Immature natural killer cell (primary cell): ENCODE measurements at regions not wholly inside any gene's neighbourhood (a gene's known extent, or its start where the extent isn't known, plus 50 kb on each side); places are given as distances from the start of the nearest gene placed in this dataset.
"Not testable (repeated sequence)": the region's sequence is repeated elsewhere in the genome, so short reads cannot be mapped to it uniquely, and the experiment has no call there.

ENCODE experiments used
- DNase-seq, 3 donors: peaks; one replicate each; pipeline ENCODE4 v3.0.0; 2022; ENCODE audit warnings: mixed read lengths in 1 of 3
- H3K27ac Mint-ChIP-seq, 6 donors: one replicate each; pipeline ENCODE4 v1.8.0; 2020; ENCODE audit warnings: mixed read lengths in 6 of 6, mild to moderate bottlenecking in 5 of 6, inconsistent platforms in 4 of 6, moderate library complexity in 3 of 6
- H3K27me3 Mint-ChIP-seq, 3 donors: one replicate each; pipeline ENCODE4 v1.8.0; 2020 to 2021; ENCODE audit warnings: low read depth in 3 of 3, mild to moderate bottlenecking in 3 of 3, mixed read lengths in 3 of 3, moderate library complexity in 3 of 3, inconsistent platforms in 1 of 3
- H3K36me3 Mint-ChIP-seq, 3 donors: one replicate each; pipeline ENCODE4 v1.8.0; 2020; ENCODE audit warnings: mixed read lengths in 3 of 3, inconsistent platforms in 2 of 3, mild to moderate bottlenecking in 2 of 3
- H3K4me1 Mint-ChIP-seq, 2 donors: one replicate each; pipeline ENCODE4 v1.8.0; 2020; ENCODE audit warnings: inconsistent platforms in 2 of 2, mild to moderate bottlenecking in 2 of 2, mixed read lengths in 2 of 2, moderate library complexity in 1 of 2
- H3K4me3 Mint-ChIP-seq, 5 donors: one replicate each; pipeline ENCODE4 v1.8.0; 2020; ENCODE audit warnings: mild to moderate bottlenecking in 5 of 5, mixed read lengths in 5 of 5, inconsistent platforms in 3 of 5, moderate library complexity in 3 of 5
- H3K9me3 Mint-ChIP-seq, 6 donors: one replicate each; pipeline ENCODE4 v1.8.0; 2020; ENCODE audit warnings: mild to moderate bottlenecking in 6 of 6, mixed read lengths in 6 of 6, inconsistent platforms in 4 of 6, moderate library complexity in 3 of 6

DNA sequence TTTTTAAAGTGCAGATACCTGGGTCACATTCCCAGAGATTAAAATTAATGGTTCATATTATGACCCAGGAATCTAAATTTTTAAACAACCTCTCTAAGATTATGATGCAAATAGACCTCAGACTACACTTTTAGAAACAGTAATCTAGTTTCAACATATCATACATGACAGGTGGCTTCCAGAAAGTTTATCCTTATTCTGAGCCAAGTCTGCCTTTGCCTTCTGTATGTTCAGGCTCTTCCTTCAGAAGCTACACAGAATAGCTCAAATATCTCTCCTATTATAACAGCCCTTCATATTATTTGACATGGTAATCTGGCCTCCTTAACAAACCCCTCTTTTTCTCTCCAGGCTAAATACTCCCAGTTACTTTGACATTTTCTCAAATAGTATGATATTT, 101.9 kb downstream of the FZD1 start:
- no peaks in the 10 kb centered on the region for H3K4me1 Mint-ChIP-seq
- H3K4me3 Mint-ChIP-seq = no peak overlapping the region
- peaks cover 0 to 3% (median 0%) of the 10 kb centered on the region in 3 donors for H3K27me3 Mint-ChIP-seq
- no peak overlapping the region for H3K27ac Mint-ChIP-seq
- H3K9me3 Mint-ChIP-seq = peaks cover 2 to 20% (median 7%) of the 10 kb centered on the region in 6 donors
- no peak for DNase-seq
- no peaks in the 10 kb centered on the region for H3K36me3 Mint-ChIP-seq

DNA sequence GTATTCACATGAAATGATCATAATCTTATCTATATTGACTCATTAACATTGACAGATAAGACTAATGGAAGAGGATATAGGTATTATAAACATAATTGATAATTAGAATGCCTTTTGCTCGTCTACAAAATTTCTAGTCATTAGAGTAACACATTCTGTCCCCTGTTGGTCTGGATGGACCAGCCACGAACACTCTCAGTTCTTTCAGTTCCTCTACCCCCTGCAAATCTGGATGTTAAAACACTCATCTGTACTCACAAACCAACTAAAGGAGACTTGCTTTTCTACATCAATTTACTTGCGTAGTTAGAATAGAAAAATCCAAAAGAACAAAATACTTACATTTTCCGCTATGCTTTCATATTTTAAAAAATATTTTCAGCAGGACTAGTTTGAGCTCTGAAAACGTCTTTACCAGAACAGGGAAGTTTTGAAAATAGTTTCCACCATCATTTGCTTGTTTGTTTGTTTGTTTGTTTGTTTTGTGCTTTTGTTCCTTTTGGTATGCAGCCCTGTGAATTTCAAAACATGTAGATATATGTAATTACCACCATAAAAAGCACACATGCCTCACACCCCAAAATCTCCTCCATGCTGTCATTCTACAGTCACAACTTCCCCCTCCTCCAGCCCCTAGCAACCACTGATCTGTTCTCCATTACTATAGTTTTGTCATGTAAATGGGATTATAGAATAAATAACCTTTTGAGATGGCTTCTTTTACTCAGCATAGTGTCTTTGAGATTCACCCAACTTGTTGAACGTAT, 103.8 kb downstream of the FZD1 start:
- no peak for DNase-seq
- Mint-ChIP-seq H3K4me3 (no peak overlapping the region), H3K27me3 (peaks cover 0 to 2% (median 0%) of the 10 kb centered on the region in 3 donors), H3K27ac (no peak overlapping the region), H3K36me3 (no peaks in the 10 kb centered on the region), H3K9me3 (peaks cover 5 to 27% (median 6%) of the 10 kb centered on the region in 6 donors), H3K4me1 (no peaks in the 10 kb centered on the region)

DNA sequence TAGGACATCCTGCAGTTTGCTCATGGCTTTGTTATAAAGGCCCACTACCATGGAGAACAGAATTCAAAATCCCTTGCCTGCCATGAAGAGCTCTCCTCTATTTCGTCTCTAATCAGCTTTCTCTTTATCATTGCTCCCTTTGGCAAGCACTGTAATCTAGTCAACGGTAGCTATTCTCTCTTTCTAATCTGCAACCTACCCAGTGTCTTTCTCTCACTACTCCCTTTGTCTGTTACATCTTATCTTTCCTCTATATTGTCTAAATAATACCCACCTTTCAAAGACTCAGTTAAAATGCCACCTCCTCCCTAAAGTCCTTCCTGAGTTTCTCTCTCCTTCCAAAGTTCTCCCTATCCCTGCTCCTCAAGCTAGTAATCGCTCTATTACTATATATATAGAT, 108.1 kb downstream of the FZD1 start:
- peaks cover 0 to 3% (median 0%) of the 10 kb centered on the region in 3 donors for H3K27me3 Mint-ChIP-seq
- DNase-seq = no peak
- H3K9me3 Mint-ChIP-seq = peaks cover 4 to 27% (median 9%) of the 10 kb centered on the region in 6 donors
- no peaks in the 10 kb centered on the region for H3K36me3 Mint-ChIP-seq
- H3K4me3 Mint-ChIP-seq = no peak overlapping the region
- H3K4me1 Mint-ChIP-seq = no peaks in the 10 kb centered on the region
- H3K27ac Mint-ChIP-seq = no peak overlapping the region

DNA sequence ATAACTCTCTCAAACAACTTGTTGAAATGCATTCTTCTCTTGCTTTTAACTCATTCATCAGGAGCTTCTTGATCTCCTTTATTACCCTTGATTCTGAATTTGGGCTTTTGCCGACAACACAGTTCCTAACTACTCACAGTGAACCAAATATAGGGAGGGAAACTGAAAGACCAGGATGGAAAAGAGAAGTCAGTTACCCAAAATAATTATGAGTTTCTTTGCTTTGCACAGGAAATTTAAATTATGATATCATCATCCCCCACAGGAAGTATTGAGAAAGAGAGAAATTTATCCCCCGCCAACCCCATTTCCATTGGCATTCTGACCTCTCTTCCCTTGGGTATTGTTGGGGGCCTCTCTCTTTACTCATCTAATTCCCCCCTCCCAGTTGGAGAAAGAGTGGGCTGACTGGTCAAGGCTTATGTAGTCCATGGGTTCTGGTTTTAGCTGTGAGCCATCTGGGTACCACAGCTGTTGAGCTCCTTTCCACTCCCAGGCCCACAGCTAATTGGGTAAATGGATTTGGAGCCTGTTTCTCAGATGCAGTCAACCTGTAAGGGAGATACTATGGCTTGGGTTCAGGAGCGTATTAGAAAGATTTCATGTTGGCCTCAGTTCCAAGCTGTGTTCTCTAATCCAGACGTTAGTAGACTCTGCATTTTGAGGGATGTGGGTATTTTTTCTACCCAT, 109.0 kb downstream of the FZD1 start:
- H3K4me3 Mint-ChIP-seq = no peak overlapping the region
- H3K27me3 Mint-ChIP-seq = peaks cover 0 to 3% (median 0%) of the 10 kb centered on the region in 3 donors
- DNase-seq = no peak
- H3K36me3 Mint-ChIP-seq = no peaks in the 10 kb centered on the region
- H3K9me3 Mint-ChIP-seq = peaks cover 2 to 21% (median 9%) of the 10 kb centered on the region in 6 donors
- no peak overlapping the region for H3K27ac Mint-ChIP-seq
- H3K4me1 Mint-ChIP-seq = no peaks in the 10 kb centered on the region

DNA sequence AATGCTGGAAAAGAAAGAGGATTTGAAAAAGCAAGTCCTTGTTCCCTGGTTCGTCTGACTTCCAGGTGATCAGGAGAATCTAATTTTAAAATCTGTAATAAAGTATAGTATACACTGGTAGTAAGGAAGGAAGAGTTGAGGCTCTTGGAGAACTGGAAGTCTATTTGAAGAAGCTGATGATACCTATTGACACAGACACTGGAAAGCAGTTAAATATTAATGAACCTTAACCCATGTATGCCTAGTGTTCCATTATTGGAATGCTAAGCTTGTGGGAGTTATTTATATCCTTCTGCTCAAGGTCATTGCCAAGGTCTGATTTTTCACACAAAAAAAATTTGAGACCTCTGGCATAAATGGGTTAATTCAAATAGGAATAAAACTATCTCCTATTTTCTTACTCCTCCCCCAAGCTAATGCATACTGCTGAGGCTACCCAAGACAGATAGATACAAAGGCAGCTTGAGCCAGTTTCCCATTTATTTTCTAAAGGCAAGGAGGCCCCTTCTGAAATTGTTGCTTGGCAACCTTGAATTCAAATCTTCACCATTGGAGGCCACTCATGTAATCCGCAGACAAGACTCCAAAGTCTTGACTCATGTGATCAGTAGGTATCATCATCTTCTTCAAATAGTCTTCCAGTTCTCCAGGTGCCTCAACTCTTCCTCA, 110.2 kb downstream of the FZD1 start:
- DNase-seq = no peak
- Mint-ChIP-seq H3K9me3 (peaks cover 2 to 19% (median 10%) of the 10 kb centered on the region in 6 donors), H3K27ac (no peak overlapping the region), H3K36me3 (no peaks in the 10 kb centered on the region), H3K4me1 (no peaks in the 10 kb centered on the region), H3K4me3 (no peak overlapping the region), H3K27me3 (peaks cover 0 to 3% (median 0%) of the 10 kb centered on the region in 3 donors)

DNA sequence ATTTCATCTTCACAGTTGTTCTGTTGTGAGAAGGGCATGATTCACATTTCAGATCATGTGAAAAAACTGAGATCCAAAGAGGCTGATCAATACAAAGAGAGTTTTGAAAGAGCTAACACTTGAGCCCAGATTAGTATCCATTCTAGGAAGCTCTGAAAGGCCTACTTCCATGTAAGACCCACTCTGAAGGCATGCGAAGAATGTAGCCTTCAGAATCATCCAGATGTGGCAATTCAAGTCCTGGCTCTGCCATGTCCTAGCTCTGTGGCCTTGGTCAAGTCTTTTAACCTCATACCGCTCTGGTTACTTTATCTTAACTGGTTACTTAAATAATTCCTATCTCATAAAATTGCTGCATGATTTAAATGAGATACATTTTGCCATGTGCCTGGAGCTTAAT, 111.1 kb downstream of the FZD1 start:
- peaks cover 2 to 19% (median 10%) of the 10 kb centered on the region in 6 donors for H3K9me3 Mint-ChIP-seq
- H3K4me3 Mint-ChIP-seq = no peak overlapping the region
- H3K36me3 Mint-ChIP-seq = no peaks in the 10 kb centered on the region
- no peak for DNase-seq
- H3K27ac Mint-ChIP-seq = no peak overlapping the region
- peaks cover 0 to 5% (median 1%) of the 10 kb centered on the region in 3 donors for H3K27me3 Mint-ChIP-seq
- H3K4me1 Mint-ChIP-seq = no peaks in the 10 kb centered on the region

DNA sequence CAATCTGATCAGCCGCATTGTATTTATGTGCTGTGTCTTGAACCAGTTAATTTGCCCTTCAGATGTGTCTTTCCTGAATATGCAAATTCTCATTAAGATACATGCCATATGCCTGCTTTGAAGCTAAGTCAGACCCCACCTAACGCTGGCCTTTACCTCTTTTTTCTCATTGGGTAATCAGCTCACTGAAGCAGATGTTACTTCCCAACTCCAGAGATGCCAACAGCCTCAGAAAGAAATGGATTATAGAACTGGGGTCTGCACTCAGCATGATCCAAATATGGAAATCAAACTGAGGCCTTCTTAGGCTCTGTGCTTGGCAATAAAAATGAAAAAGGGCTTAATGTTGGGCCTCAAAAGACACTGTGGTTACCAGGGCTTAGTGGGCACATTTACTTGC, 113.9 kb downstream of the FZD1 start:
- Mint-ChIP-seq H3K27me3 (peaks cover 0 to 4% (median 1%) of the 10 kb centered on the region in 3 donors), H3K36me3 (no peaks in the 10 kb centered on the region), H3K9me3 (peaks cover 0 to 13% (median 7%) of the 10 kb centered on the region in 6 donors), H3K4me1 (no peaks in the 10 kb centered on the region), H3K4me3 (no peak overlapping the region), H3K27ac (no peak overlapping the region)
- no peak for DNase-seq

DNA sequence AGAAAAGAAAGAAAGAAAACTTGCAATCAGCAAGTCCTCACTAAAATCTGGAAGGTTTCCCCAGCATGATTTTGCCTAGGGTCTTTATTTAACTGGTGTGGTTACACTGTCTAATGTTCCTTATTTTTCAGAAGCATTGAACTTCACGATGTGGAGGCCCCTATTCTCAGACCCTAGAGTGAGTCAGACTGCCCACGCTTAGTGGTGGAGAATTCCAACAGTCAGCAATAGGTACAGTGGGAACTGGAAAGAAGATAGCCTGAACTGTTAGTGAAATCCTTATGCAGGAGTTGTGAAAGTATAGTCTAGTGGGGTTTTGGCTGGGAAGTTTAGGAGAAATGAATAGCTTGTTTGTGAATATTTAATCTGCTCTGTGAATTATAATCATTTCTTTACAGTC, 115.0 kb downstream of the FZD1 start:
- H3K4me1 Mint-ChIP-seq = no peaks in the 10 kb centered on the region
- no peaks in the 10 kb centered on the region for H3K36me3 Mint-ChIP-seq
- peaks cover 0 to 14% (median 8%) of the 10 kb centered on the region in 6 donors for H3K9me3 Mint-ChIP-seq
- DNase-seq = no peak
- no peak overlapping the region for H3K4me3 Mint-ChIP-seq
- no peak overlapping the region for H3K27ac Mint-ChIP-seq
- H3K27me3 Mint-ChIP-seq = peaks cover 0 to 2% (median 1%) of the 10 kb centered on the region in 3 donors

DNA sequence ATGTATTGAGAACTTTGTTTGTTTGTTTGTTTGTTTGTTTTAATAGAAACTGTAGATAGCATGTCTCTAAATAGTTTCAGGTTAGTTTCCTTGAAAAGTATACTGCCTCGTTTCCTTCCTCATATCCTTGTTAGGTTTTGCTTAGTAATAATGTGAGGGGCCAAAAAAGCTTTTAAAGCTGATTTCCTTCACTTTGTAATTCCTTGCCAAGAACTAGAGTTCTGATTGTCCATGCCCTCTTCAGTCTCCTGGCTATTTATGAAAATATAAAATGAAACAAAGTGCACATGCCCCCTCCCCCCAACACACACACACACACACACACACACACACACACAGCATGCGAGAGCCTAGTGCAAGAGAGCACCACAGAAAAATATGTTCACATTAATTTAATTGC, 115.8 kb downstream of the FZD1 start:
- Mint-ChIP-seq H3K9me3 (peaks cover 0 to 14% (median 9%) of the 10 kb centered on the region in 6 donors), H3K4me1 (no peaks in the 10 kb centered on the region)
- no peak for DNase-seq

DNA sequence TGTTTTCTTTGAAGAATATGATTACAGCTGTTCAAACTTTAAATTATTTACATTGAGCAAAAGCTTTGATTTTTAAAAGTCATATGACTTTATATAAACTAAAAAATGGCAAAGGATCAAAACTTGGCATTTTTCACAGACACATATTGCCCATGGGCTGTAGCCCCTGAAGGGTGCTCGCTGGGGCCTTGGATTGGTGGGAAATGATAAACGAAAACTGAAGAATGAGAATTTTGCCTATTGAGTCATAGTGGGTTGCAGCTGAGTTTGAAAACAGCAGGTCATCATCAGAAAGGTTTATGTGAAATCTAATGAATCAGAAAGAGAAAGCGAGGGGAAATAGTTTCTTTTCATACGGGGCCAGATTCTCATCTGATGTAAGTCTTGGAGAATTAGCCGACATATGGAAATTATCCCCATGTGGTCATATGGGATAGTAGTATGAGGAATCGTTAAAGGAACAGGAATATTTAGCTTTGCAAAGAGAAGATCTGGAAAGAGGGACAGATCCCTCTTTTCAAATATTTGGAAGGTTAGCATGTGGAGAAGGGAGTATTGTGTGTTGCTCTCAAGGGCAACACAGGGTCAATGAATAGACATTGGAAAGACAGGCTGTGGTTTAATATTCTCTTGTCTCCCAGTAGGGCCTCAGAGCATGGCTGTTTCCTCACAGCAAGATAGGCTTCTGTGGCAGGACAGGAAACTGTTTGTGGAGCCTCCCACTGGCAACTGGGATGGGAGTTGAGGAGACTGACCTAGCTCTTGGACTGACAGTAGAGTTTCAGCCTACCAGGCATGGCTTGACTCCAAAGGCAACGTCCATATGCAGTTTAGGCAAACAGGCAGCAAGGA, 119.0 kb downstream of the FZD1 start:
- Mint-ChIP-seq H3K9me3 (peaks cover 0 to 18% (median 6%) of the 10 kb centered on the region in 6 donors), H3K4me3 (no peak overlapping the region), H3K4me1 (no peaks in the 10 kb centered on the region), H3K27ac (no peak overlapping the region), H3K27me3 (peaks cover 0 to 2% (median 1%) of the 10 kb centered on the region in 3 donors), H3K36me3 (no peaks in the 10 kb centered on the region)
- no peak for DNase-seq

More for the DNA sequence above, 115.8 kb downstream of the FZD1 start:
- Mint-ChIP-seq H3K36me3 (no peaks in the 10 kb centered on the region), H3K27ac (no peak overlapping the region), H3K27me3 (peaks cover 0 to 2% (median 1%) of the 10 kb centered on the region in 3 donors), H3K4me3 (no peak overlapping the region)

DNA sequence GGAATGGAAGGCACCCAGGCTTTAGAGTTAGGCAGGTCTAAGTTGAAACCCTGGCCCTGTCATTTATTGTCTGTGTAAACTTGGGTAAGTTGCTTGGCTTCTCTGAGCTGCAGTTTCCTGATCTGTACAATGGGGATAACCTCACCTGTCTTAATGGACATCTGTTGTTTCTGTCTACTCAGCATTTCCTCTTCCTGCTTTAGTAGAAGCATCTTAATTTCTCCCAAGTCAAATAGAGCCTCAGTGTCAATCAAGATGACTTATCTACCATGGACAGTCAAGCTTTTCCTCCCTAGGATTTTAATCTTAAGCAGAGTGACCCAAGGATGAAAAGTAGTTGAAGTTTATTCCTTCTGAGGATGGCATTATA, 119.7 kb downstream of the FZD1 start:
- Mint-ChIP-seq H3K27ac (no peak overlapping the region), H3K36me3 (no peaks in the 10 kb centered on the region), H3K4me3 (no peak overlapping the region), H3K9me3 (peaks cover 0 to 18% (median 6%) of the 10 kb centered on the region in 6 donors), H3K4me1 (no peaks in the 10 kb centered on the region), H3K27me3 (peaks cover 0 to 2% (median 1%) of the 10 kb centered on the region in 3 donors)
- no peak for DNase-seq

DNA sequence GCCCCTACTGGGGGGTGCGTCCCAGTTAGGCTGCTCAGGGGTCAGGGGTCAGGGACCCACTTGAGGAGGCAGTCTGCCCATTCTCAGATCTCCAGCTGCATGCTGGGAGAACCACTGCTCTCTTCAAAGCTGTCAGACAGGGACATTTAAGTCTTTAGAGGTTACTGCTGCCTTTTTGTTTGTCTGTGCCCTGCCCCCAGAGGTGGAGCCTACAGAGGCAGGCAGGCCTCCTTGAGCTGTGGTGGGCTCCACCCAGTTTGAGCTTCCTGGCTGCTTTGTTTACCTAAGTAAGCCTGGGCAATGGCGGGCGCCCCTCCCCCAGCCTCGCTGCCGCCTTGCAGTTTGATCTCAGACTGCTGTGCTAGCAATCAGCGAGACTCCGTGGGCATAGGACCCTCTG, 130.5 kb downstream of the FZD1 start:
- DNase-seq, H3K36me3 Mint-ChIP-seq, H3K27me3 Mint-ChIP-seq, H3K4me3 Mint-ChIP-seq, H3K4me1 Mint-ChIP-seq, H3K27ac Mint-ChIP-seq: not testable (repeated sequence)
- peaks cover 4 to 21% (median 7%) of the 10 kb centered on the region in 6 donors for H3K9me3 Mint-ChIP-seq

DNA sequence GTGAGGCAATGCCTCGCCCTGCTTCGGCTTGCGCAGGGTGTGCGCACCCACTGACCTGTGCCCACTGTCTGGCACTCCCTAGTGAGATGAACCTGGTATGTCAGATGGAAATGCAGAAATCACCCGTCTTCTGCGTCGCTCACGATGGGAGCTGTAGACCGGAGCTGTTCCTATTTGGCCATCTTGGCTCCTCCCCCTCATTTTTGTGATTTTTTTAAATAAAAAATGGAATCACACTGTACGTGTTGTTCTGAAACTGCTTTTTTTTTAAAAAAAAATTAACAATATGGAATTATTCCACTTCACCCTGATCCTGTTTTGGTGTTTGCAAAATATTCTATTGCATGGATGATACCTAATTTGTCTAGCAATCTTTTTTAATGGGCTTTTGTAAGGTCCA, 131.1 kb downstream of the FZD1 start:
- not testable (repeated sequence) for H3K27me3 Mint-ChIP-seq, H3K4me1 Mint-ChIP-seq, H3K27ac Mint-ChIP-seq, H3K4me3 Mint-ChIP-seq, DNase-seq, H3K36me3 Mint-ChIP-seq
- H3K9me3 Mint-ChIP-seq = peaks cover 4 to 25% (median 8%) of the 10 kb centered on the region in 6 donors
